HG03135 (cell line): ENCODE measurements at regions not wholly inside any gene's neighbourhood (a gene's known extent, or its start where the extent isn't known, plus 50 kb on each side); places are given as distances from the start of the nearest gene placed in this dataset.
A peak's percentile ranks its signal among the peaks of the same experiment; 100 is the strongest.

Experiments
- ATAC-seq: cut with Tn5 transposase; IDR thresholded peaks from one replicate; pipeline ENCODE4 v1.9.1; 2021; ENCODE audit warnings: mild to moderate bottlenecking, moderate library complexity; ENCODE audit not compliant: unreplicated experiment

DNA sequence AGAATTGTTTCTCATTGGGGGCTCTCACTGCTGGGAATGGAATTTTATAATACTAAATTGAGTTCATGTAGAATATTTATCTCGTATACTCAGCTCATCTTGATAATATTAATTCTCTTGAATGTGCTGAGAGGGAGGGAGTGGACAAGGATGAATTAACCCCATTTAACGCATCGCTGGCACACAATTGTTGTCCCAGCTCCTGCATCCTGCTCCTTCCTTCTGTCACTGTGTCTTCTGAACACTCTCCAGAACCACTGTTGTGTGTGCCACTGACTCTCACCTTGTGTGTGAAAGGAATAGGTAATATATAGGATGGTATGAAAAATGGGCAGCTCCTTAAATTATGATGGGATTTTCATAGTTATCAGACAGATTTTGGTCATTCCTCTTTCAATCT lies 267.3 kb downstream of the MTRR start:
- ATAC-seq = no peak

GRCh38 chr5:8137941-8138550 lies 269.1 kb downstream of the MTRR start:
- no peak for ATAC-seq

DNA sequence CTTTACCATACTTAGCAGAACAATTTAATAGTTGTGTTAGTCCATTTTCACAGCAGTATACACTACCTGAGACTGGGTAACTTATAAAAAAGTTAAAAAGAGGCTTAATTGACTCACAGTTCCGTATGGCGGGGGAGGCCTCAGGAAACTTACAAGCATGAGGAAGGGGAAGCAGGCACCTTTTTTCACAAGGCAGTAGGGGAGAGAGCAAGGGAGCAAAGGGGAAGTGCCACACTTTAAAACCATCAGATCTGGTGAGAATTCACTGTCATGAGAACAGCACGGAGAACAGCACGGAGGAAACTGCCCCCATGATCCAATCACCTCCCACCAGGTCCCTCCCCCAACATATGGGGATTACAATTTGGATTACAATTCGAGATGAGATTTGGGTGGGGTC lies 269.9 kb downstream of the MTRR start:
- no peak for ATAC-seq

- ATAC-seq = no peak
These were observed 281.8 kb downstream of the MTRR start for GRCh38 chr5:8150791-8151190.

DNA sequence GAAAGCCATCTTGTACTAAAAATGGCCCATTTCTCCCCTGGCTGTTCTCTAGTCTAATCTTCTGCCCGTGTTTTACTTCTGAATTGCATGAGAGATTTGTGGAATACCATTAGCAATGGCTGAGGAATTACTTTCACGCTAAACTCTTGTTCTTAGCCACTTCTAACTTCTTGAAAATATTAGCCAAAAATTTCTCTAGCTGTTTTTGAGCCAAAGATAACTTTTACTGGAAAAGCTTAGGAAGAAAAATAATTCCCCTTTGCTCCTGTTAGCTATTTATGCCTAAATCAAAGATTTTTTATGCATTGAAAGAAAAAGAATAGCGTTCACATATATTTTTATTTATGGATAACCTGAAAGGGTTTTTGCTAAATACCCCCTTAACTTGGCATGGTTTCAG lies 287.8 kb downstream of the MTRR start:
- ATAC-seq = no peak

DNA sequence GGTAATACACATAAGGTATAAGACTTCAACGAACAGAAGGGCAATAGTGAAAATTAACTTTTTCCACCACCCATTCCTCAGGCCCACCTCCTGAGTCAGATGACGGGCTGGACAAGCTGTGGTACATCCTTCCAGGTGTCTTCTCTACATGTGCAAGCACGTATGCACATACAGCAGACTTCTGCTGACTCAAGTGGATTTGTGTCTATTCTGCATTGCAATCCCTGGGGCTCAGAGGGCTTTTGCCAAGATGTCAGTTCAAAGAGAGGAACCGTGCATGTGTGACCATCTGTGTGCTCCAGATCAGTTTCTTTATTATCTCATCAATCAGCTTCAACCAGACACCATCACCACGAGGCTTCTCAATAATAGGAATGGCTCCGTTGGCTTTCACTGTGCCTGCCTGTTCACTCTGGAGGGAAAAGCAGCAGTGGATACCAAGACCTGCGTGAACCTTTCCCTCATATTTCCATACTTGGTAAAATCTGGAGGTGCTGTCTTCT lies 288.4 kb downstream of the MTRR start:
- no peak for ATAC-seq

GRCh38 chr5:8176101-8176693 lies 307.2 kb downstream of the MTRR start:
- no peak for ATAC-seq

GRCh38 chr5:8184455-8185063 lies 315.6 kb downstream of the MTRR start:
- ATAC-seq = peak; percentile 86

- ATAC-seq = no peak
These were observed 316.9 kb downstream of the MTRR start for GRCh38 chr5:8185852-8186251.

DNA sequence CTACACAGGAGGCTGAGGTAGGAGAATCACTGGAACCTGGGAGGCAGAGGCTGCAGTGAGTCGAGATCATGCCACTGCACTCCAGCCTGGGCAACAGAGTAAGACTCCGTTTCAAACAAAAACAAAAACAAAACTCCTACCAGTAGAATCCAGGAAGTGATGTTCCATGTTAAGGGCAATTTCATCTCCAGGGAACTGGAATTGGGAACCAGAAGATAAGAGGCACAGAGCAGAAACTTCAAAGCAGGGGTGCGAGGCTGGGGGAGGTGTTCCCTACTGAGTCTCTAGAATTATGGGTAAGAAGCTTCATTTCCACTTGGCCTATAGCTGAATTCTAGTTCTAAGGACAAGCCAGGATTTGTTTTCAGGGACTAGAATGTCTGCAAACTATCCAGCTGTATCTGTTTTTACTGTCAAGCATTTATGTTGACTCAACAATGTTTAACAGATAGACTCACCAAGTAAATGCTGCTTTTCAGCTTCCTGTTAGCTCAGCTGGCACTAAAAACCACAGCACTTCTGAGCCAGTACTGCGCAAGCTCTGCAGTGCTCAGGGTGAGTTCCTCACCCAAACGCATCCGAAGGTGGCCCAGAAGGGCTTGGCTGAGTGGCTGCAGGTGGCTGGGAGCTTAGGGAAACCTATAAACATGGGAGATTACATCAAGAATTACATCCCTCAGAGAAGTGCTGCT lies 320.1 kb downstream of the MTRR start:
- no peak for ATAC-seq

GRCh38 chr5:8192840-8193239 lies 323.9 kb downstream of the MTRR start:
- ATAC-seq = no peak

DNA sequence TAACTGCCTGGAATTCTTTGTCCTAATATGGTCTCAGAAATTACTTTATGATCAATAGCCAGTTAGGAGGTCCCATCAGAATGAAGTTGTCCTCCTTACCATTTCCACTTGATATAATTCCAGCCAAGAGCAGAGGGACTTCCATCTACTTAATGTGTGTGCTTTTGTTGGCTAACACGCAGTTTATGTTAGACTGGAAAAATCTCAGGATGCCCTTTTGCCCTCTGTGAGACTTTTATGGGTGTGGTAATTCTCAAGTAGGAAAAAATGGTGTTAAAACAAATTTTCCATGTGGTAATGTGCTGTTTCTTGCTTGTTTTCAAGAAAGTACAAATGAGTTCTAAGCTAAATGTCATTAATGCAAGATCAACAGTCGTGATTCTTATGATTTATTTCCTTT lies 327.1 kb downstream of the MTRR start:
- no peak for ATAC-seq

DNA sequence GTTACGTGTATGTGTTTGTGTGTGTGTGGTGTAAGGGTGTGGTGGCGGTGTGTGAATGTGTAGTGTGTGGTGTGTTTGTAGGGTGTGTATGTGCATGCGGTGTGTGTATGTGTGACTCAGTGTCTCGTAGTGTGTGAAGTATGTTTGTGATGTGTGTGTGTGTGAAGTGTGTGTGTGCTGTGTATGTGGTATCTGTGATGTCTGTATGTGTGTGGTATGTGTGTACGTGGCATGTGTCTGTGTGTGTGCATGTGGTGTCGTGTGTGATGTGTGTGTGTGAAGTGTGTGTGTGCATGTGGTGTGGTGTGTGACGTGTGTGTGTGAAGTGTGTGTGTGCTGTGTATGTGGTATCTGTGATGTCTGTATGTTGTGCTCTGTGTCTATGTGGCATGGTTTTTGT lies 339.4 kb downstream of the MTRR start:
- no peak for ATAC-seq

DNA sequence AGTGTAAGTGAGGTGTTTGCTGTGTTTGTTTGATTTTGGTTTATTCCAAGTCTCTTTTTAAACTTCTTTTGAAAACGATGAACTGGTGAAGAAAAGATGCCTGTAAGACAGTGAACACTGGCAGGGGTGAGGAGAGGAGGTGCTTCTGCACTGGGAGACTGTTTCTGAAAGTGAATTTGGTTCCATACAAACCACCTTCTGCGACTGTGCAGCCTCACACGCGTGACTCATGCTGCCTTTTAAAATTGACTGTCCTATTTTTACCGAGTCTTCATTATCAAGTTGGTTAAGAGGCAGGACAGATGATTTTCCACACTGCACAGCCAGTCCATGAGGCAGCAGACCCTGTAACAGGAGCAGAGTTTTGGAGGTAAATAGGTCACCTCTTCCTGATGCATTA lies 340.6 kb downstream of the MTRR start:
- no peak for ATAC-seq

GRCh38 chr5:8213701-8214240 lies 344.8 kb downstream of the MTRR start:
- ATAC-seq = no peak

GRCh38 chr5:8216921-8217320 lies 348.0 kb downstream of the MTRR start:
- no peak for ATAC-seq

DNA sequence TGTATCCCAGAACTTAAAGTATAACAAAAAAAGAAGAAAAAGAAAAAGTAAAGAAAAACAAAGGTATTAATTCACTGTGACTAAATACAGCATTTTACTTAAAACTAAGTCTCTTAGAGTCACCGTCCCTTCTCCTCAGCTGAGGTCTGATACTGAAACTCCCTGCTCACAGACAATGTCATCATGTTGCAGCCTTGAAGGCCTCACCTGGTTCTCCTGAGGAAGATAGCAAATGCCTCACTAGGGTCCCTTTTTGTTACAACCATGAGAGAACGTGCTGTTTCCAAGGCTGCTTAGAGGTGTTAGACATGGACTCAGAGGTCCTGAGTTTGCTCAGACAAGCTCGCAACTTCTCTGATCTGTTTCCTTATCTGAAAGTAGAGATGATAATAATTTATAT lies 357.2 kb downstream of the MTRR start:
- no peak for ATAC-seq

DNA sequence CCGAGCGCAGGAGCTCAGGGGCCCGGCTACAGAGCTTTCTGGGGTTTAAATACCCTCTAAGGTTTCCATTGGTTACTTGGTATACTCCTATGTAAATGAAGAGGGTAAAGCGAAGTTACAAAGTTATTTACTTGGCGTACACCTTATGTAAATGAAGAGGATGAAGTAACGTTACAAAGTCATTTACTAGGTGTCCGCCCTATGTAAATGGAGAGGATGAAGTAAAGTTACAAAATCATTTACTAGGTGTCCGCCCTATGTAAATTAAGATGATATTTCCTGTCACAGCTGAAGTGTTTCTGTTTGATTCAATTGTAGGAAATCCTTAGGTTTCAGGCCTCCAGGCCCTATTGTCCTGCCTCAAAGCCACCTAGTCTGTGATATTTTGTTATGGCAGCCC lies 358.2 kb downstream of the MTRR start:
- no peak for ATAC-seq

DNA sequence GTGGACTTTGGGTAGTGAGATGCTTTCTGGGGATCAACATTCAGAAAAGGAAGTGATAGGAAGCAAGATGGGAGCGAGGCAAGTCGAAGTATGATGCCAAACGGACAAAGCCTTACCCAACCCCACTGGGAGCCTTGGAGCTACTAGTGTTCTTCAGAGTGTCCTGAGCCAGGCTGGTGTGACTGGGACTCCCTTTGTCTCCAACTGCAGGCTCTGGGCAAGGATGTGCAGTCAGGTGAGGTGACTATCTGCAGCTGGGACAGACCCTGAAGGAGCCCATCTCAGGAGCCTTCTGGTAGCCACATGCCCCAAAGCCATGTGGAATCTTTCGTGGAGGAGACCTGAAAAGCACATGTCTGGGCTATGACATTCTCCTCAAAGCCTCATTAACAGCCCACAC lies 360.6 kb downstream of the MTRR start:
- ATAC-seq = no peak

DNA sequence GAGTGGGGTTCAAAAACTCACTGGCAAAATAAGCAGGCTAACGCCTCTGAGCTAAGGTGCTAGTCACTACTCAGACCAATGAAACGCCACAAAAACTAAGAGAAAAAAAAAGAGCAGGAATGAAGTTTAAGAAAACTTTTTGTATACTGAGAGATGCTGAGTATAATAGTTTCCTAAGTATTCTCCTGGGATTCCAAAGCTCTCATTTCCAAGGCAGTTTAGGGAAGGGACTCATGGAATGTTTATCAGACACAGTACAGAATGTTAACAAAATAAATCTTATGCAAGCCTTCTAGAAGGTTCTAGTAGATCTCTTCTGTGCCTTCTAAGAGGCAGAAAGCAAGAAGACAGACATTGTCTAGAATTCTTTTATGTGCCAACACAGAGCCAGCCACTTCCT lies 361.9 kb downstream of the MTRR start:
- ATAC-seq = no peak

- no peak for ATAC-seq
These were observed 364.5 kb downstream of the MTRR start for GRCh38 chr5:8233479-8233878.
